ENCODE measurements at regions not wholly inside any gene's neighbourhood (a gene's known extent, or its start where the extent isn't known, plus 50 kb on each side); places are given as distances from the start of the nearest gene placed in this dataset.

DNA sequence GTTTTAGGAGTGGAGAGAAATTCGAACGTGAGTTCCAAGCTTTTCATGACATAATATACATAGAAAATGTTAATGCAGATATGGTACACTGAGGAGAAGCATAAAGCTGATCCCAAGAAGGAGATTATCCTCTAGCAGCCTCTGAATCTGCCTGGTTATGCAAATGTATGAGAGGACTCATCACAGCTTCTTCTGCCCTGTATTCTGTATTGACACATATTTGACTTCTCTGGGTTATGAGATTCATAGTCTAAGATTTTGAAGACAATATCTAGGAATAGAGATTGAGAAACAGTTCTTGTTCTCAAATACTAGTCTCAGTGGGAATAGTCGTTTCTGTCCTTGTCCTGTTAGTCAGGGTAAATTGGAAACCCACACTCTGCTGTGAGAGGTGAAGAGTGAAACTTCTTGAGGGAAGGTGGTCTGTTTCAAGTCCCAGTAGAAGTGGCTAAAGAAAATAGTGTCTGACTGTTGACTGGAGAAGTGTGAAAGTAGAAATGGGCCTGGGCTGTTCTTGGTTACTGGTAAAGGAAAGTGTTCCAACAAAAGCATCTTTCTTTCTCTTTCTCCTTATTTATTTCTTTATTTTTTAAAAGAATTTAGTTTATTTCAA is 1356.6 kb downstream of the SLITRK5 start:
- Histone ChIP-seq H3K4me1 (ENCODE audit: control insufficient read depth in 1 of 2, insufficient read depth in 2 of 2, low read length in 2 of 2) (no peaks in the 10 kb centered on the region), H3K79me2 (ENCODE audit: insufficient read depth, low read length) (no peaks in the 10 kb centered on the region), H3K27me3 (ENCODE audit: insufficient read depth, low read length) (no peaks in the 10 kb centered on the region), H3K4me2 (ENCODE audit: low read length) (no peak overlapping the region), H3K27ac (ENCODE audit: low read depth, low read length) (no peak overlapping the region), H3K9me2 (ENCODE audit: insufficient read depth) (no peaks in the 10 kb centered on the region), H3K9ac (ENCODE audit: low read length) (no peak overlapping the region), H4K20me1 (ENCODE audit: insufficient read depth) (no peaks in the 10 kb centered on the region), H2AFZ (ENCODE audit: low read depth, low read length, poor library complexity, severe bottlenecking) (no peak overlapping the region), H3K4me3 (replicated peaks in 1 of 2; ENCODE audit: low read depth in 1 of 2, low read length in 2 of 2) (no peak overlapping the region), H3K9me3 (ENCODE audit: control insufficient read depth in 1 of 2, insufficient read depth in 1 of 2, low read depth in 1 of 2, low read length in 2 of 2) (no peaks in the 10 kb centered on the region), H3K36me3 (ENCODE audit: control insufficient read depth in 1 of 2, insufficient read depth in 2 of 2, low read length in 2 of 2) (no peaks in the 10 kb centered on the region)
- ChIA-PET POLR2A (no interaction called here), CTCF (no interaction called here), RAD21 (ENCODE audit: low non-redundant PET in 1 of 2, low total read pairs in 2 of 2, uncharacterized antibody in 2 of 2, unreplicated experiment in 2 of 2) (no interaction called here)
- TF ChIP-seq SRF (IDR thresholded peaks at IDR 0.05; ENCODE audit: low read depth) (no peak), YY1 (IDR thresholded peaks at IDR 0.05; ENCODE audit: extremely low read depth, insufficient replicate concordance, low read depth, low read length) (no peak), TCF7L2 (IDR thresholded peaks at IDR 0.05; ENCODE audit: borderline replicate concordance, extremely low read depth, insufficient read depth, insufficient read length) (no peak), CEBPB (IDR thresholded peaks at IDR 0.05; ENCODE audit: low read depth) (no peak), FOSL1 (IDR thresholded peaks at IDR 0.05; ENCODE audit: low read depth) (no peak), ZFX (IDR thresholded peaks at IDR 0.05) (no peak), CBX3 (IDR thresholded peaks at IDR 0.05; ENCODE audit: low read depth) (no peak), SIN3A (IDR thresholded peaks at IDR 0.05; ENCODE audit: low read depth) (no peak), SP1 (IDR thresholded peaks at IDR 0.05; ENCODE audit: low read depth) (no peak), RAD21 (IDR thresholded peaks at IDR 0.05; ENCODE audit: low read depth) (no peak), POLR2A (IDR thresholded peaks at IDR 0.05; ENCODE audit: borderline replicate concordance, extremely low read depth, insufficient read depth, insufficient read length) (no peak), EZH2phosphoT487 (IDR thresholded peaks at IDR 0.05; ENCODE audit: borderline replicate concordance) (no peak)
- TF ChIP-seq, protein P1, sequence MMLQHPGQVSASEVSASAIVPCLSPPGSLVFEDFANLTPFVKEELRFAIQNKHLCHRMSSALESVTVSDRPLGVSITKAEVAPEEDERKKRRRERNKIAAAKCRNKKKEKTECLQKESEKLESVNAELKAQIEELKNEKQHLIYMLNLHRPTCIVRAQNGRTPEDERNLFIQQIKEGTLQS (IDR thresholded peaks at IDR 0.05), result no peak
- TF ChIP-seq, protein P2, sequence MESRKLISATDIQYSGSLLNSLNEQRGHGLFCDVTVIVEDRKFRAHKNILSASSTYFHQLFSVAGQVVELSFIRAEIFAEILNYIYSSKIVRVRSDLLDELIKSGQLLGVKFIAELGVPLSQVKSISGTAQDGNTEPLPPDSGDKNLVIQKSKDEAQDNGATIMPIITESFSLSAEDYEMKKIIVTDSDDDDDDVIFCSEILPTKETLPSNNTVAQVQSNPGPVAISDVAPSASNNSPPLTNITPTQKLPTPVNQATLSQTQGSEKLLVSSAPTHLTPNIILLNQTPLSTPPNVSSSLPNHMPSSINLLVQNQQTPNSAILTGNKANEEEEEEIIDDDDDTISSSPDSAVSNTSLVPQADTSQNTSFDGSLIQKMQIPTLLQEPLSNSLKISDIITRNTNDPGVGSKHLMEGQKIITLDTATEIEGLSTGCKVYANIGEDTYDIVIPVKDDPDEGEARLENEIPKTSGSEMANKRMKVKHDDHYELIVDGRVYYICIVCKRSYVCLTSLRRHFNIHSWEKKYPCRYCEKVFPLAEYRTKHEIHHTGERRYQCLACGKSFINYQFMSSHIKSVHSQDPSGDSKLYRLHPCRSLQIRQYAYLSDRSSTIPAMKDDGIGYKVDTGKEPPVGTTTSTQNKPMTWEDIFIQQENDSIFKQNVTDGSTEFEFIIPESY (IDR thresholded peaks at IDR 0.05; ENCODE audit: extremely low read depth, insufficient replicate concordance, low read length), result no peak
- TF ChIP-seq, protein P3, sequence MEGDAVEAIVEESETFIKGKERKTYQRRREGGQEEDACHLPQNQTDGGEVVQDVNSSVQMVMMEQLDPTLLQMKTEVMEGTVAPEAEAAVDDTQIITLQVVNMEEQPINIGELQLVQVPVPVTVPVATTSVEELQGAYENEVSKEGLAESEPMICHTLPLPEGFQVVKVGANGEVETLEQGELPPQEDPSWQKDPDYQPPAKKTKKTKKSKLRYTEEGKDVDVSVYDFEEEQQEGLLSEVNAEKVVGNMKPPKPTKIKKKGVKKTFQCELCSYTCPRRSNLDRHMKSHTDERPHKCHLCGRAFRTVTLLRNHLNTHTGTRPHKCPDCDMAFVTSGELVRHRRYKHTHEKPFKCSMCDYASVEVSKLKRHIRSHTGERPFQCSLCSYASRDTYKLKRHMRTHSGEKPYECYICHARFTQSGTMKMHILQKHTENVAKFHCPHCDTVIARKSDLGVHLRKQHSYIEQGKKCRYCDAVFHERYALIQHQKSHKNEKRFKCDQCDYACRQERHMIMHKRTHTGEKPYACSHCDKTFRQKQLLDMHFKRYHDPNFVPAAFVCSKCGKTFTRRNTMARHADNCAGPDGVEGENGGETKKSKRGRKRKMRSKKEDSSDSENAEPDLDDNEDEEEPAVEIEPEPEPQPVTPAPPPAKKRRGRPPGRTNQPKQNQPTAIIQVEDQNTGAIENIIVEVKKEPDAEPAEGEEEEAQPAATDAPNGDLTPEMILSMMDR (IDR thresholded peaks at IDR 0.05 in 2 of 3, conservative IDR thresholded peaks at IDR 0.05 in 1 of 3; ENCODE audit: borderline replicate concordance in 1 of 3, insufficient read depth in 1 of 3, low read depth in 2 of 3, low read length in 2 of 3), result no peak
- TF ChIP-seq, protein P4, sequence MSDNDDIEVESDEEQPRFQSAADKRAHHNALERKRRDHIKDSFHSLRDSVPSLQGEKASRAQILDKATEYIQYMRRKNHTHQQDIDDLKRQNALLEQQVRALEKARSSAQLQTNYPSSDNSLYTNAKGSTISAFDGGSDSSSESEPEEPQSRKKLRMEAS (IDR thresholded peaks at IDR 0.05), result no peak
- ATAC-seq, result no peak
- DNase-seq (ENCODE audit: low read depth, low spot score), result no peak
- BruUV-seq (replicated peaks), result no TSS peak
- intact Hi-C loops (cut with micrococcal nuclease), result no loop called here

Data from HCT116 (cell line).